GM10266 (cell line): ENCODE measurements at regions not wholly inside any gene's neighbourhood (a gene's known extent, or its start where the extent isn't known, plus 50 kb on each side); places are given as distances from the start of the nearest gene placed in this dataset.
"Not testable (repeated sequence)": the region's sequence is repeated elsewhere in the genome, so short reads cannot be mapped to it uniquely, and the experiment has no call there.

Experiments used
- DNase-seq: peaks from one replicate; pipeline ENCODE4 v3.0.0; 2012; ENCODE audit errors: extremely low spot score
- TF ChIP-seq, protein P1 (sequence below): IDR thresholded peaks from 2 replicates; pipeline ENCODE4 v1.5.1; 2012; ENCODE audit warnings: mild to moderate bottlenecking, low read depth; ENCODE audit not compliant: control insufficient read depth, insufficient read depth; ENCODE audit errors: missing control alignments

DNA sequence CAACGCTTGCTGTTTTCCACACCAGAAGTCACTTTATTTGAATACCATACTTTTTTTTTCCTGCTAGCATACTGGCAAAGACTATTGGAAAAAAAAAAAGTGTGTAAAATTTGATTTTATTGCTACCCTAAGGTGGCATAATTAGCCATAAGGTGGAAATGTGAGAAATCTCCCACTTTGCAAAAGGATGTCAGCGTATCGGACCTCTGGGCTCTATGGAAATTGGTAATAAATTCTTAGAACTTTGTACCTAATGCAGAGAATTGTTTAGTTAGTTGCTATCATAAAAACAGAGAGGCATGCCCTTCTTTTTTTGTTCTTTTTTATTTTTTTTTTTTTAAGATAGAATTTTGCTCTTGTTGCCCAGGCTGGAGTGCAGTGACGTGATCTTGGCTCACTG lies 63.7 kb upstream of the GMDS start:
- TF ChIP-seq, protein P1, sequence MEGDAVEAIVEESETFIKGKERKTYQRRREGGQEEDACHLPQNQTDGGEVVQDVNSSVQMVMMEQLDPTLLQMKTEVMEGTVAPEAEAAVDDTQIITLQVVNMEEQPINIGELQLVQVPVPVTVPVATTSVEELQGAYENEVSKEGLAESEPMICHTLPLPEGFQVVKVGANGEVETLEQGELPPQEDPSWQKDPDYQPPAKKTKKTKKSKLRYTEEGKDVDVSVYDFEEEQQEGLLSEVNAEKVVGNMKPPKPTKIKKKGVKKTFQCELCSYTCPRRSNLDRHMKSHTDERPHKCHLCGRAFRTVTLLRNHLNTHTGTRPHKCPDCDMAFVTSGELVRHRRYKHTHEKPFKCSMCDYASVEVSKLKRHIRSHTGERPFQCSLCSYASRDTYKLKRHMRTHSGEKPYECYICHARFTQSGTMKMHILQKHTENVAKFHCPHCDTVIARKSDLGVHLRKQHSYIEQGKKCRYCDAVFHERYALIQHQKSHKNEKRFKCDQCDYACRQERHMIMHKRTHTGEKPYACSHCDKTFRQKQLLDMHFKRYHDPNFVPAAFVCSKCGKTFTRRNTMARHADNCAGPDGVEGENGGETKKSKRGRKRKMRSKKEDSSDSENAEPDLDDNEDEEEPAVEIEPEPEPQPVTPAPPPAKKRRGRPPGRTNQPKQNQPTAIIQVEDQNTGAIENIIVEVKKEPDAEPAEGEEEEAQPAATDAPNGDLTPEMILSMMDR: no peak
- no peak for DNase-seq

- no peak for DNase-seq
- TF ChIP-seq, protein P1: no peak
These were observed 62.4 kb upstream of the GMDS start for GRCh38 chr6:2307799-2308198.

GRCh38 chr6:2305951-2306350 lies 60.5 kb upstream of the GMDS start:
- TF ChIP-seq, protein P1: no peak
- DNase-seq: no peak

GRCh38 chr6:2302482-2302881 lies 57.1 kb upstream of the GMDS start:
- DNase-seq: not testable (repeated sequence)

DNA sequence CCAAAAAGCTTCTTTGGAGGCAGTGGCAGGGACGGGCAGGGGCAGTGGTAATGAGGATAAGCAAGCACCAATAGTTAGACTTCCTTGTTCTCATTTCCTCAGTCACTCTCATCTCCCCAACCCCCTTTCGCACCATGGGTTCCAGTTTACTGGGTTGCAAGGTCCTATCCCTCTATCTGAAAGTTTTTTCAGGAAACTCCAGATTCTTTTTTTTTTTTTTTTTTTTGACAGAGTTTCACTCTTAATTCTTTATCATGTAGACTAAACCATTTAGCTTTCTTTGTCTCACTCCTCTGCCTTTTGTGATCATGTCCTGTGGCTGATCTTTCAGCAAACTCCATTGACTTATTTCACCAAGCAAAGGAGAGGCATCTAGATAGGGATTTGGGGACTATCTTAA lies 51.4 kb upstream of the GMDS start:
- no peak for DNase-seq
- TF ChIP-seq, protein P1: no peak
